GM12891 (cell line): ENCODE measurements at regions not wholly inside any gene's neighbourhood (a gene's known extent, or its start where the extent isn't known, plus 50 kb on each side); places are given as distances from the start of the nearest gene placed in this dataset.
"Not testable (repeated sequence)": the region's sequence is repeated elsewhere in the genome, so short reads cannot be mapped to it uniquely, and the experiment has no call there.

ENCODE experiments used
- DNase-seq: peaks from one replicate; pipeline ENCODE4 v3.0.0; 2011; ENCODE audit warnings: low spot score; ENCODE audit not compliant: insufficient read length
- FAIRE-seq: peaks from 2 replicates; lab custom pipeline; 2011; peaks lifted over from hg19 to GRCh38; lab: Jason Lieb, UNC
- PAX5 ChIP-seq: IDR thresholded peaks from 2 replicates; pipeline ENCODE4 v1.6.1; 2011; ENCODE audit warnings: low read length, moderate library complexity, mild to moderate bottlenecking; ENCODE audit not compliant: insufficient read depth, severe bottlenecking
- POLR2A ChIP-seq: IDR thresholded peaks from 2 replicates; pipeline ENCODE4 v1.6.1; 2011; ENCODE audit warnings: low read depth, low read length, control low read depth
- POLR2AphosphoS5 ChIP-seq: IDR thresholded peaks from 2 replicates; pipeline ENCODE4 v1.6.1; 2011; ENCODE audit warnings: low read depth, low read length, control low read depth
- POU2F2 ChIP-seq: IDR thresholded peaks from 2 replicates; pipeline ENCODE4 v1.6.1; 2011; ENCODE audit warnings: low read depth, mild to moderate bottlenecking, control low read depth, low read length, moderate library complexity
- SPI1 ChIP-seq: IDR thresholded peaks from 2 replicates; pipeline ENCODE4 v1.6.1; 2011; ENCODE audit warnings: low read depth, low read length, control low read depth
- TAF1 ChIP-seq: IDR thresholded peaks from 2 replicates; pipeline ENCODE4 v1.6.1; 2011; ENCODE audit warnings: low read depth, low read length, control low read depth

- DNase-seq (no peak), FAIRE-seq (no peak)
- TF ChIP-seq SPI1 (no peak), TAF1 (no peak), PAX5 (no peak), POU2F2 (no peak), POLR2A (no peak), POLR2AphosphoS5 (no peak)
Observed at GRCh38 chr6:18044108-18044783, 56.8 kb upstream of the KIF13A start.

GRCh38 chr6:18042536-18043145, 55.2 kb upstream of the KIF13A start:
- FAIRE-seq (no peak), DNase-seq (no peak)
- TF ChIP-seq POLR2A (no peak), POU2F2 (no peak), PAX5 (no peak), POLR2AphosphoS5 (no peak)

GRCh38 chr6:18039481-18039880, 52.0 kb upstream of the KIF13A start:
- TF ChIP-seq PAX5 (no peak), TAF1 (no peak), POLR2A (no peak), POU2F2 (no peak), SPI1 (no peak), POLR2AphosphoS5 (no peak)
- DNase-seq = no peak
- no peak for FAIRE-seq

GRCh38 chr6:18038235-18038634, 50.8 kb upstream of the KIF13A start:
- FAIRE-seq = not testable (repeated sequence)

More at GRCh38 chr6:18038235-18038634, 50.8 kb upstream of the KIF13A start:
- not testable (repeated sequence) for DNase-seq
